Activated CD8-positive, alpha-beta memory T cell treated with anti-CD3 and anti-CD28 coated beads, Interleukin-2, amount 10 ng/mL, durations not matched to agents 7 days and 5 days (primary cell): ENCODE measurements at regions not wholly inside any gene's neighbourhood (a gene's known extent, or its start where the extent isn't known, plus 50 kb on each side); places are given as distances from the start of the nearest gene placed in this dataset.
A peak's percentile ranks its signal among the peaks of the same experiment; 100 is the strongest.

Source experiments
- ATAC-seq: fragments of 150-1000 bp; cut with Tn5 transposase; one replicate; pipeline ENCODE4 v1.10.0; 2021; ENCODE audit warnings: moderate library complexity
- CTCF ChIA-PET: fragments of 350-600 bp; sonication (Branson Sonifier 250); formaldehyde crosslinking; loops from one replicate; lab custom pipeline; 2021; ENCODE audit warnings: antibody characterized with exemption; lab: Charles Lee
- DNase-seq: peaks from one replicate; pipeline ENCODE4 v3.0.0-alpha.2; 2020
- H3K27ac Mint-ChIP-seq: one replicate; pipeline ENCODE4 v1.8.0; 2021; ENCODE audit warnings: mild to moderate bottlenecking, mixed read lengths
- H3K27me3 Mint-ChIP-seq: one replicate; pipeline ENCODE4 v1.8.0; 2021; ENCODE audit warnings: mixed read lengths
- H3K36me3 Mint-ChIP-seq: one replicate; pipeline ENCODE4 v1.8.0; 2021; ENCODE audit warnings: mild to moderate bottlenecking, mixed read lengths
- H3K4me1 Mint-ChIP-seq: one replicate; pipeline ENCODE4 v1.8.0; 2021; ENCODE audit warnings: mixed read lengths
- H3K4me3 Mint-ChIP-seq: one replicate; pipeline ENCODE4 v1.8.0; 2021; ENCODE audit warnings: mild to moderate bottlenecking, moderate library complexity, mixed read lengths
- H3K9me3 Mint-ChIP-seq: one replicate; pipeline ENCODE4 v1.8.0; 2022; ENCODE audit warnings: low read depth, mixed read lengths

- peaks cover 2% of the 10 kb centered on the region for H3K36me3 Mint-ChIP-seq
- ATAC-seq (peak; percentile 80), DNase-seq (peak; percentile 72)
- CTCF ChIA-PET: no interaction called here
- H3K4me1 Mint-ChIP-seq: peaks cover 13% of the 10 kb centered on the region
- no peak overlapping the region for H3K4me3 Mint-ChIP-seq
- H3K9me3 Mint-ChIP-seq: no peaks in the 10 kb centered on the region
- no peak overlapping the region for H3K27ac Mint-ChIP-seq
- no peaks in the 10 kb centered on the region for H3K27me3 Mint-ChIP-seq
Observed at GRCh38 chr4:14856062-14856933, 146.0 kb upstream of the CPEB2 start.

- Mint-ChIP-seq H3K27me3 (peaks cover 2% of the 10 kb centered on the region), H3K4me1 (peaks cover 13% of the 10 kb centered on the region), H3K9me3 (no peaks in the 10 kb centered on the region), H3K4me3 (no peak overlapping the region), H3K36me3 (peaks cover 2% of the 10 kb centered on the region), H3K27ac (no peak overlapping the region)
- CTCF ChIA-PET: no interaction called here
- DNase-seq (no peak), ATAC-seq (no peak)
Observed at GRCh38 chr4:14856934-14857235, 145.4 kb upstream of the CPEB2 start.

GRCh38 chr4:14857475-14857874 is 144.8 kb upstream of the CPEB2 start:
- CTCF ChIA-PET: no interaction called here
- peaks cover 13% of the 10 kb centered on the region for H3K4me1 Mint-ChIP-seq
- ATAC-seq: no peak

GRCh38 chr4:14857981-14858380 is 144.3 kb upstream of the CPEB2 start:
- H3K9me3 Mint-ChIP-seq: no peaks in the 10 kb centered on the region
- H3K36me3 Mint-ChIP-seq: no peaks in the 10 kb centered on the region
- no peak overlapping the region for H3K27ac Mint-ChIP-seq
- H3K4me1 Mint-ChIP-seq: peaks cover 13% of the 10 kb centered on the region
- peaks cover 2% of the 10 kb centered on the region for H3K27me3 Mint-ChIP-seq
- ATAC-seq: no peak
- H3K4me3 Mint-ChIP-seq: no peak overlapping the region
- CTCF ChIA-PET: no interaction called here
- no peak for DNase-seq

More at GRCh38 chr4:14857475-14857874, 144.8 kb upstream of the CPEB2 start:
- H3K27ac Mint-ChIP-seq: no peak overlapping the region
- no peaks in the 10 kb centered on the region for H3K9me3 Mint-ChIP-seq
- no peak for DNase-seq
- H3K36me3 Mint-ChIP-seq: peaks cover under 1% of the 10 kb centered on the region
- no peak overlapping the region for H3K4me3 Mint-ChIP-seq
- H3K27me3 Mint-ChIP-seq: peaks cover 2% of the 10 kb centered on the region

- H3K27me3 Mint-ChIP-seq: peaks cover 27% of the 10 kb centered on the region
- H3K27ac Mint-ChIP-seq: no peak overlapping the region
- DNase-seq (no peak), ATAC-seq (no peak)
- no peaks in the 10 kb centered on the region for H3K36me3 Mint-ChIP-seq
- no peak overlapping the region for H3K4me3 Mint-ChIP-seq
- CTCF ChIA-PET: no interaction called here
- H3K4me1 Mint-ChIP-seq: no peaks in the 10 kb centered on the region
- no peaks in the 10 kb centered on the region for H3K9me3 Mint-ChIP-seq
Observed at GRCh38 chr4:14862891-14863290, 139.4 kb upstream of the CPEB2 start.

GRCh38 chr4:14863418-14864364 is 138.6 kb upstream of the CPEB2 start:
- peaks cover 27% of the 10 kb centered on the region for H3K27me3 Mint-ChIP-seq
- H3K27ac Mint-ChIP-seq: no peak overlapping the region
- H3K36me3 Mint-ChIP-seq: no peaks in the 10 kb centered on the region
- H3K4me1 Mint-ChIP-seq: no peaks in the 10 kb centered on the region
- H3K4me3 Mint-ChIP-seq: no peak overlapping the region
- no peak for DNase-seq
- CTCF ChIA-PET: interaction anchor here (0.7 kb wide), 1 partner anchor 11 kb away, joined by 3 read pairs; no protein-coding TSS in a partner anchor
- no peaks in the 10 kb centered on the region for H3K9me3 Mint-ChIP-seq
- ATAC-seq: no peak

GRCh38 chr4:14864365-14865030 is 137.8 kb upstream of the CPEB2 start:
- no peak overlapping the region for H3K27ac Mint-ChIP-seq
- no peaks in the 10 kb centered on the region for H3K36me3 Mint-ChIP-seq
- no peak for DNase-seq
- peaks cover 27% of the 10 kb centered on the region for H3K27me3 Mint-ChIP-seq
- ATAC-seq: no peak
- H3K9me3 Mint-ChIP-seq: no peaks in the 10 kb centered on the region
- no peaks in the 10 kb centered on the region for H3K4me1 Mint-ChIP-seq
- H3K4me3 Mint-ChIP-seq: no peak overlapping the region
- CTCF ChIA-PET: interaction anchor here (0.7 kb wide), 1 partner anchor 10 kb away, joined by 3 read pairs; no protein-coding TSS in a partner anchor

GRCh38 chr4:14865031-14865366 is 137.3 kb upstream of the CPEB2 start:
- no peak for ATAC-seq
- Mint-ChIP-seq H3K9me3 (no peaks in the 10 kb centered on the region), H3K27ac (no peak overlapping the region), H3K27me3 (peaks cover 27% of the 10 kb centered on the region), H3K4me3 (no peak overlapping the region), H3K4me1 (no peaks in the 10 kb centered on the region), H3K36me3 (no peaks in the 10 kb centered on the region)
- CTCF ChIA-PET: no interaction called here
- no peak for DNase-seq

- no peaks in the 10 kb centered on the region for H3K36me3 Mint-ChIP-seq
- CTCF ChIA-PET: no interaction called here
- H3K4me3 Mint-ChIP-seq: no peak overlapping the region
- no peaks in the 10 kb centered on the region for H3K4me1 Mint-ChIP-seq
- ATAC-seq: no peak
- no peak overlapping the region for H3K27ac Mint-ChIP-seq
- H3K27me3 Mint-ChIP-seq: peaks cover 27% of the 10 kb centered on the region
- DNase-seq: no peak
- H3K9me3 Mint-ChIP-seq: no peaks in the 10 kb centered on the region
Observed at GRCh38 chr4:14865804-14866203, 136.5 kb upstream of the CPEB2 start.

GRCh38 chr4:14867847-14868246 is 134.4 kb upstream of the CPEB2 start:
- Mint-ChIP-seq H3K9me3 (no peaks in the 10 kb centered on the region), H3K4me3 (no peak overlapping the region), H3K4me1 (no peaks in the 10 kb centered on the region), H3K27me3 (peaks cover 25% of the 10 kb centered on the region), H3K36me3 (no peaks in the 10 kb centered on the region), H3K27ac (no peak overlapping the region)
- ATAC-seq: no peak
- DNase-seq: no peak
- CTCF ChIA-PET: no interaction called here

- CTCF ChIA-PET: no interaction called here
- DNase-seq: no peak
- H3K4me1 Mint-ChIP-seq: no peaks in the 10 kb centered on the region
- H3K27me3 Mint-ChIP-seq: peaks cover 18% of the 10 kb centered on the region
- H3K27ac Mint-ChIP-seq: no peak overlapping the region
- ATAC-seq: no peak
- H3K9me3 Mint-ChIP-seq: no peaks in the 10 kb centered on the region
- no peak overlapping the region for H3K4me3 Mint-ChIP-seq
- H3K36me3 Mint-ChIP-seq: no peaks in the 10 kb centered on the region
Observed at GRCh38 chr4:14868426-14869395, 133.6 kb upstream of the CPEB2 start.

- no peak for ATAC-seq
- CTCF ChIA-PET: no interaction called here
- H3K4me3 Mint-ChIP-seq: no peak overlapping the region
- no peaks in the 10 kb centered on the region for H3K9me3 Mint-ChIP-seq
- H3K27ac Mint-ChIP-seq: no peak overlapping the region
- peaks cover 5% of the 10 kb centered on the region for H3K27me3 Mint-ChIP-seq
- no peaks in the 10 kb centered on the region for H3K36me3 Mint-ChIP-seq
- H3K4me1 Mint-ChIP-seq: peaks cover 22% of the 10 kb centered on the region
- peak; percentile 48 for DNase-seq
Observed at GRCh38 chr4:14871676-14872430, 130.4 kb upstream of the CPEB2 start.
